ENCODE measurements at regions not wholly inside any gene's neighbourhood (a gene's known extent, or its start where the extent isn't known, plus 50 kb on each side); places are given as distances from the start of the nearest gene placed in this dataset.

DNA sequence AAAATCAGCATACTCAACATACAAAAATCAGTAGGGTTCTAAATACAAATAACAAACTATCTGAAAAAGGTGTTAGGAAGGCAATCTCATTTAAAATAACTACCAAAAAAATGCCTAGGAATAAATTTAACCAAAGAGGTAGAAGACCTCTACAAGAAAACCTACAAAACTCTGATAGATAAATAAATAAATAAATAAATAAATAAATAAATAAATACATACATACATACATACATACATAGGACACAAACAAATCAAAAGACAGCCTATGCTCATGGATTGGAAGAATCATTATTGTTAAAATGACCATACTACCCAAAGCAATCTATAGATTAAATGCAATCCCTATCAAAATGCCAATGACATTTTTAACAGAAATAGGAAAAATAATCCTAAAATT, 194.7 kb downstream of the BARHL2 start:
- ATAC-seq (no peak), DNase-seq (no peak)
- intact Hi-C loops (cut with DNase I): no loop called here
- no peaks in the 10 kb centered on the region for H3K27me3 ChIP-seq (ENCODE audit: low read depth)
- no peak overlapping the region for H3K27ac ChIP-seq
- H3K4me3 ChIP-seq: no peak overlapping the region
- TF ChIP-seq, protein P1, sequence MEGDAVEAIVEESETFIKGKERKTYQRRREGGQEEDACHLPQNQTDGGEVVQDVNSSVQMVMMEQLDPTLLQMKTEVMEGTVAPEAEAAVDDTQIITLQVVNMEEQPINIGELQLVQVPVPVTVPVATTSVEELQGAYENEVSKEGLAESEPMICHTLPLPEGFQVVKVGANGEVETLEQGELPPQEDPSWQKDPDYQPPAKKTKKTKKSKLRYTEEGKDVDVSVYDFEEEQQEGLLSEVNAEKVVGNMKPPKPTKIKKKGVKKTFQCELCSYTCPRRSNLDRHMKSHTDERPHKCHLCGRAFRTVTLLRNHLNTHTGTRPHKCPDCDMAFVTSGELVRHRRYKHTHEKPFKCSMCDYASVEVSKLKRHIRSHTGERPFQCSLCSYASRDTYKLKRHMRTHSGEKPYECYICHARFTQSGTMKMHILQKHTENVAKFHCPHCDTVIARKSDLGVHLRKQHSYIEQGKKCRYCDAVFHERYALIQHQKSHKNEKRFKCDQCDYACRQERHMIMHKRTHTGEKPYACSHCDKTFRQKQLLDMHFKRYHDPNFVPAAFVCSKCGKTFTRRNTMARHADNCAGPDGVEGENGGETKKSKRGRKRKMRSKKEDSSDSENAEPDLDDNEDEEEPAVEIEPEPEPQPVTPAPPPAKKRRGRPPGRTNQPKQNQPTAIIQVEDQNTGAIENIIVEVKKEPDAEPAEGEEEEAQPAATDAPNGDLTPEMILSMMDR (IDR thresholded peaks at IDR 0.05): no peak
- no peaks in the 10 kb centered on the region for H3K4me1 ChIP-seq
- no peaks in the 10 kb centered on the region for H3K36me3 ChIP-seq
- peaks cover 3% of the 10 kb centered on the region for H3K9me3 ChIP-seq

DNA sequence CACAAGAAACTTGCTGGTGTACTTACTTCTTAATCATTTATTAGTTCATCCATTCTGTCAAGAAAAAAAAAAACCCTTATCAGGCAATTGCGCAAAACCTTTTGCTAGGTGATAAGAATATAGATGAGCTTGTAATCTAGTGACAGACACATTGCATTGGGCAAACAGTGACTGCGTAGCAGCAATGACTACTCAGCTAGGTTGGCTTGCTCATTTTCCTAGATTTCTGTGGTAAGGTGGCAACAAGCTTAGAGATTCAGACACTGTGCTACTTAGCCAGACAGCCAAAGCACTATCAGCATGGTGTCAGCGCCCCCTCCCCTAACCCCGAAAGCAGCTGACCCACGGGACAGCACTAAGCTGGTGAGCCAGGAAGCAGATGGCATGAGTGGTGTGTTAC, 203.1 kb downstream of the BARHL2 start:
- ATAC-seq (no peak), DNase-seq (no peak)
- no peak overlapping the region for H3K4me3 ChIP-seq
- no peak overlapping the region for H3K27ac ChIP-seq
- H3K4me1 ChIP-seq: no peaks in the 10 kb centered on the region
- TF ChIP-seq, protein P1 (IDR thresholded peaks at IDR 0.05): no peak
- no peaks in the 10 kb centered on the region for H3K9me3 ChIP-seq
- H3K27me3 ChIP-seq (ENCODE audit: low read depth): no peaks in the 10 kb centered on the region
- intact Hi-C loops (cut with DNase I): no loop called here
- H3K36me3 ChIP-seq: no peaks in the 10 kb centered on the region

DNA sequence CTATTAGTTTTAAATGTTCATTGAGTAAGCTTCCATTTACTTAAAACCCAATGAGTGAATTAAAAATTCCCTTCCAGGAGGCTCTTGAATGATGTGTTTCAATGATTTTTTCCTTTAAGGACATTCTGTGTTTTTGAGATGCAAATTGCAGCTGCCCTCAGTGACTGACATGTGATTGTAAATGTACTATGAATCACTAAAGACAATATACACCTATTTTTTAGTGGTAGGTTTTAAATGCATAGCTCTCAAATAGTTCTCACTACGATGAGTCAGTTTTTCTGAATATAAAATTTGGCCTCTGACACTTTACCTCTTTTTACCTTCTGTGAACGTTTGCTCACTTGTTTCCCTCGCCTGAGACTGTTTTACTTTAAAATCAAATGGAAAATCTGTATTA, 204.7 kb downstream of the BARHL2 start:
- TF ChIP-seq, protein P1 (IDR thresholded peaks at IDR 0.05): no peak
- no peaks in the 10 kb centered on the region for H3K4me1 ChIP-seq
- no peaks in the 10 kb centered on the region for H3K27me3 ChIP-seq (ENCODE audit: low read depth)
- no peak for DNase-seq
- no peak for ATAC-seq
- H3K27ac ChIP-seq: no peak overlapping the region
- no peaks in the 10 kb centered on the region for H3K36me3 ChIP-seq
- H3K9me3 ChIP-seq: no peaks in the 10 kb centered on the region
- intact Hi-C loops (cut with DNase I): no loop called here
- H3K4me3 ChIP-seq: no peak overlapping the region

DNA sequence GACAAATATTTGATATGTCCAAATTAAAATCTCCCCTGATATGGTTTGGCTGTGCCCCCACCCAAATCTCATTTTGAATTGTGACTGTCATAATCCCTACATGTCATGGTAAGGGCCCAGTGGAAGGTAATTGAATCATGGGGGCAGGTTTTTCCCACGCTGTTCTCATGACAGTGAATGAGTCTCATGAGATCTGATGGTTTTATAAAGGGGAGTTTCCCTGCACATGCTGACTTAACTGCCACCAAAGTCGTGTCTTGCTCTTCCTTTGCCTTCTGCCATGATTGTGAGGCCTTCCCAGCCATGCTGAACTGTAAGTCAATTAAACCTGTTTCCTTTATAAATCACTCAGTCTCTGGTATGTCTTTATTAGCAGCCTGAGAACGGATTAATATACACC, 207.0 kb downstream of the BARHL2 start:
- Histone ChIP-seq H3K36me3 (no peaks in the 10 kb centered on the region), H3K4me1 (no peaks in the 10 kb centered on the region), H3K27me3 (ENCODE audit: low read depth) (no peaks in the 10 kb centered on the region), H3K9me3 (no peaks in the 10 kb centered on the region), H3K27ac (no peak overlapping the region), H3K4me3 (no peak overlapping the region)
- DNase-seq: no peak
- intact Hi-C loops (cut with DNase I): no loop called here
- TF ChIP-seq, protein P1 (IDR thresholded peaks at IDR 0.05): no peak
- ATAC-seq: no peak

DNA sequence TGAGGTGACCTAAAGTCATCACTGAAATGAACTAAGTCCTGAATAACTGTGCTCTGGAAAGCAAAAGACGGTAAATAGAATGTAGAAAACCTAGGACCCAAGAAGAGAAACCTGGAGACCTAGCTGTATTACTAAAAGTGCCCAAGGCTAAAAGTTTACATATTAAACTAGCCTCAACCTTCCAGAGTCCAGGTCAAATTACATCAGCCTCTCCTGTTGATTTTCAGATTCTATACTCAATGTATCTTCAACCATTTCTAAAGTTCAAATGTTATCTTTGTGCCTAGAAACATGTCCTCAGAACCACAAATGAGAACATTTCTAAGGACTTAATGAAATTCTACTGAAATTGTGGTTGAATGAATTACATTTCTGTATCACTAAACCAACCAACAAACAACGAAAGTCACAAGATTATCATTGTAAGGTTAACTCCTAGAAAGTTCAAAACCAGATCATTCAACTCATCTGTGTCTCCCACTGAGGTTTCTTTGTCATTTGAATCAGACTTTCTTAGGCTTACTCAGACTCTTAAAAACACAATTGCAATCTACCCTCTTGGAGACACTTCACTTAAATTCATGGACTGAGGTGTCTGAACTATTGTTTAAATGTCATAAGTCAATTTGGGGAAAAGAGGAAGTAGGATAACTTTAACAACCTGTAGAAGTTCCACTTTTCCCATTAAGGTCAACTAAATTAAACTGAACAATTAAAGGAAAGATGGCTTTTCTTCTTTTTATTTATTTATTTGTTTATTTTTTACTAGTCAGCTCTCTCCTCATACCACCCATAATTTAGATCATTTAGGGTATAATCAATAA, 207.7 kb downstream of the BARHL2 start:
- H3K27ac ChIP-seq: no peak overlapping the region
- no peaks in the 10 kb centered on the region for H3K27me3 ChIP-seq (ENCODE audit: low read depth)
- H3K9me3 ChIP-seq: no peaks in the 10 kb centered on the region
- H3K4me1 ChIP-seq: no peaks in the 10 kb centered on the region
- TF ChIP-seq, protein P1 (IDR thresholded peaks at IDR 0.05): no peak
- no peak overlapping the region for H3K4me3 ChIP-seq
- intact Hi-C loops (cut with DNase I): no loop called here
- no peak for ATAC-seq
- no peak for DNase-seq
- no peaks in the 10 kb centered on the region for H3K36me3 ChIP-seq
